H1 (cell line): ENCODE measurements at regions not wholly inside any gene's neighbourhood (a gene's known extent, or its start where the extent isn't known, plus 50 kb on each side); places are given as distances from the start of the nearest gene placed in this dataset.

Source experiments
- CTCF ChIA-PET: fragments of 300-600 bp; sonication (Branson Sonifier 250); formaldehyde crosslinking; loops from one replicate; lab custom pipeline; 2021; ENCODE audit not compliant: partially characterized antibody; lab: Charles Lee
- POLR2A ChIA-PET: fragments of 300-600 bp; sonication (Branson Sonifier 250); formaldehyde crosslinking; loops from one replicate; lab custom pipeline; 2021; ENCODE audit warnings: inconsistent platforms; ENCODE audit not compliant: partially characterized antibody; lab: Charles Lee
- DNase-seq, 2 experiments: peaks; one replicate each; pipeline versions ENCODE4 v3.0.0 to v3.0.0-alpha.2; 2010 to 2022; ENCODE audit warnings: low spot score in 2 of 2, low read depth in 1 of 2, mixed read lengths in 1 of 2
- FAIRE-seq: peaks from 2 replicates; lab custom pipeline; 2011; peaks lifted over from hg19 to GRCh38; lab: Jason Lieb, UNC
- H2AFZ ChIP-seq: 2 replicates; pipeline ENCODE4 v1.8.1; 2012; ENCODE audit warnings: low read length, inconsistent platforms
- H2AK5ac ChIP-seq: 2 replicates; pipeline ENCODE4 v1.6.1; 2013; ENCODE audit warnings: low read depth, low read length
- H2BK120ac ChIP-seq: replicated peaks from 2 replicates; pipeline ENCODE3; 2013; ENCODE audit warnings: low read depth, low read length, inconsistent platforms
- H2BK12ac ChIP-seq: 2 replicates; pipeline ENCODE4 v1.6.1; 2013; ENCODE audit warnings: low read depth, low read length
- H2BK15ac ChIP-seq: 2 replicates; pipeline ENCODE4 v1.6.1; 2013; ENCODE audit warnings: low read length
- H2BK20ac ChIP-seq: 2 replicates; pipeline ENCODE4 v1.6.1; 2013; ENCODE audit warnings: low read length
- H2BK5ac ChIP-seq: 2 replicates; pipeline ENCODE4 v1.6.1; 2013; ENCODE audit warnings: low read depth, low read length
- H3K14ac ChIP-seq: 2 replicates; pipeline ENCODE4 v1.6.1; 2013; ENCODE audit warnings: inconsistent platforms; ENCODE audit not compliant: insufficient read length
- H3K18ac ChIP-seq: 2 replicates; pipeline ENCODE4 v1.6.1; 2013; ENCODE audit warnings: low read length; ENCODE audit errors: extremely low read depth
- H3K23ac ChIP-seq: 2 replicates; pipeline ENCODE4 v1.6.1; 2013; ENCODE audit warnings: inconsistent platforms; ENCODE audit not compliant: insufficient read length
- H3K23me2 ChIP-seq: 2 replicates; pipeline ENCODE4 v1.6.1; 2013; ENCODE audit warnings: low read depth, low read length
- H3K27ac ChIP-seq: 2 replicates; pipeline ENCODE4 v1.6.1; 2011; ENCODE audit warnings: low read depth, low read length, inconsistent platforms
- H3K27me3 ChIP-seq, 4 experiments: replicated peaks in 1 of 4; 1 replicate in 1 of 4; 2 replicates in 3 of 4; pipeline versions ENCODE4 v1.6.1 to v1.8.1; 2011 to 2013; ENCODE audit warnings: low read length in 3 of 4, mild to moderate bottlenecking in 3 of 4, inconsistent platforms in 2 of 4, mixed read lengths in 2 of 4, moderate library complexity in 1 of 4; ENCODE audit not compliant: control insufficient read depth in 3 of 4, insufficient read depth in 3 of 4; ENCODE audit errors: extremely low read depth in 1 of 4
- H3K36me3 ChIP-seq, 4 experiments: 2 replicates each; pipeline versions ENCODE4 v1.6.1 to v1.8.1; 2011 to 2013; ENCODE audit warnings: mild to moderate bottlenecking in 4 of 4, low read length in 3 of 4, moderate library complexity in 2 of 4, control low read depth in 1 of 4, inconsistent platforms in 1 of 4; ENCODE audit not compliant: insufficient read depth in 4 of 4, control insufficient read depth in 2 of 4
- H3K4ac ChIP-seq: replicated peaks from 2 replicates; pipeline ENCODE3; 2013; ENCODE audit warnings: low read length, low read depth, mixed read lengths, inconsistent platforms; ENCODE audit not compliant: insufficient read length
- H3K4me1 ChIP-seq, 4 experiments: replicated peaks in 1 of 4; 1 replicate in 1 of 4; 2 replicates in 3 of 4; pipeline versions ENCODE4 v1.6.1 to v1.8.1; 2011 to 2013; ENCODE audit warnings: low read length in 3 of 4, inconsistent platforms in 2 of 4, mixed read lengths in 1 of 4; ENCODE audit not compliant: insufficient read depth in 4 of 4, control insufficient read depth in 3 of 4
- H3K4me2 ChIP-seq, 2 experiments: 2 replicates each; pipeline versions ENCODE4 v1.6.1 to v1.8.1; 2011 to 2013; ENCODE audit warnings: low read depth in 2 of 2, low read length in 2 of 2, control low read depth in 1 of 2, inconsistent platforms in 1 of 2, mild to moderate bottlenecking in 1 of 2; ENCODE audit not compliant: insufficient read depth in 1 of 2
- H3K4me3 ChIP-seq, 4 experiments: fragments of 200-600, 300-600 bp in 1 of 4; sonication (generic), shearing (Covaris generic), sonication (Bioruptor Twin) in 1 of 4; 2 replicates each; pipeline versions ENCODE4 v1.5.1 to v1.8.1; 2011 to 2016; ENCODE audit warnings: low read length in 4 of 4, low read depth in 3 of 4, control low read depth in 2 of 4, inconsistent platforms in 2 of 4, mild to moderate bottlenecking in 2 of 4, mixed read lengths in 1 of 4, moderate library complexity in 1 of 4; ENCODE audit not compliant: insufficient read depth in 2 of 4; ENCODE audit errors: extremely low read depth in 1 of 4
- H3K56ac ChIP-seq: replicated peaks from 2 replicates; pipeline ENCODE3; 2013; ENCODE audit warnings: low read depth, mild to moderate bottlenecking, mixed read lengths, low read length, inconsistent platforms; ENCODE audit not compliant: insufficient read length
- H3K79me1 ChIP-seq: 2 replicates; pipeline ENCODE4 v1.6.1; 2013; ENCODE audit warnings: low read depth, low read length, control low read depth
- H3K79me2 ChIP-seq, 2 experiments: 2 replicates each; pipeline versions ENCODE4 v1.6.1 to v1.8.1; 2012 to 2013; ENCODE audit warnings: low read length in 2 of 2, mild to moderate bottlenecking in 2 of 2, inconsistent platforms in 1 of 2; ENCODE audit not compliant: insufficient read depth in 2 of 2, control insufficient read depth in 1 of 2
- H3K9ac ChIP-seq, 4 experiments: replicated peaks in 1 of 4; 1 replicate in 1 of 4; 2 replicates in 3 of 4; pipeline versions ENCODE4 v1.6.1 to v1.8.1; 2011 to 2013; ENCODE audit warnings: low read depth in 3 of 4, low read length in 3 of 4, control low read depth in 2 of 4, mild to moderate bottlenecking in 2 of 4, moderate library complexity in 2 of 4, inconsistent platforms in 1 of 4; ENCODE audit errors: extremely low read depth in 1 of 4
- H3K9me3 ChIP-seq, 2 experiments: 2 replicates each; pipeline versions ENCODE4 v1.6.1 to v1.8.1; 2012 to 2013; ENCODE audit warnings: mild to moderate bottlenecking in 2 of 2, moderate library complexity in 2 of 2, control low read depth in 1 of 2, inconsistent platforms in 1 of 2, low read depth in 1 of 2, low read length in 1 of 2, mixed read lengths in 1 of 2; ENCODE audit not compliant: insufficient read depth in 2 of 2
- H4K20me1 ChIP-seq, 2 experiments: replicated peaks in 1 of 2; 2 replicates each; pipeline versions ENCODE3 to v1.8.1; 2011 to 2013; ENCODE audit warnings: inconsistent platforms in 2 of 2, low read length in 2 of 2, mild to moderate bottlenecking in 1 of 2; ENCODE audit not compliant: insufficient read depth in 2 of 2, control insufficient read depth in 1 of 2
- H4K5ac ChIP-seq: 2 replicates; pipeline ENCODE4 v1.6.1; 2013; ENCODE audit warnings: low read length, low read depth, mixed read lengths, inconsistent platforms; ENCODE audit not compliant: insufficient read length
- H4K8ac ChIP-seq: 2 replicates; pipeline ENCODE4 v1.8.0; 2013; ENCODE audit warnings: mild to moderate bottlenecking, moderate library complexity, low read length, inconsistent platforms; ENCODE audit not compliant: insufficient read depth; ENCODE audit errors: extremely low read depth
- H4K91ac ChIP-seq: replicated peaks from 2 replicates; pipeline ENCODE3; 2013; ENCODE audit warnings: low read length, mixed read lengths, inconsistent platforms; ENCODE audit not compliant: insufficient read length
- NANOG ChIP-seq: IDR thresholded peaks from 2 replicates; pipeline ENCODE4 v1.6.1; 2011; ENCODE audit warnings: low read length, low read depth, mild to moderate bottlenecking, inconsistent platforms; ENCODE audit not compliant: insufficient read depth, poor library complexity, severe bottlenecking
- SIRT6 ChIP-seq: IDR thresholded peaks from one replicate; pipeline ENCODE4 v1.7.1; 2012; ENCODE audit warnings: low read length, inconsistent platforms
- TAF7 ChIP-seq: optimal IDR thresholded peaks from 2 replicates; pipeline ENCODE3; 2011; ENCODE audit warnings: low read depth, mild to moderate bottlenecking, inconsistent platforms, low read length, moderate library complexity, borderline replicate concordance
- WGBS, 2 experiments: shearing (Covaris generic) in 1 of 2; methylation state at CpG; one replicate each; pipeline versions ENCODE4 v1.1.6 to v1.1.7; 2013 to 2015; ENCODE audit warnings: low lambda C conversion rate in 2 of 2, mixed read lengths in 2 of 2, inconsistent platforms in 1 of 2, low coverage in 1 of 2, missing lambda C conversion rate in 1 of 2; ENCODE audit not compliant: insufficient replicate concordance in 2 of 2, insufficient coverage in 1 of 2, insufficient read length in 1 of 2; ENCODE audit errors: extremely low coverage in 1 of 2, missing lambda C conversion rate in 1 of 2; 5-methylcytosine and 5-hydroxymethylcytosine counted together

GRCh38 chr10:78653555-78653954 lies 415.2 kb upstream of the ZMIZ1 start:
- Histone ChIP-seq H3K4me1 (no peaks in the 10 kb centered on the region), H3K23ac (no peak overlapping the region), H2BK120ac (no peak overlapping the region), H4K8ac (no peak overlapping the region), H4K20me1 (no peaks in the 10 kb centered on the region), H4K5ac (no peak overlapping the region), H3K4me3 (no peak overlapping the region), H3K14ac (no peak overlapping the region), H3K9me3 (no peaks in the 10 kb centered on the region), H3K18ac (no peak overlapping the region), H2BK20ac (no peak overlapping the region), H3K36me3 (no peaks in the 10 kb centered on the region), H2AFZ (no peak overlapping the region), H4K91ac (no peak overlapping the region), H3K27me3 (no peaks in the 10 kb centered on the region), H2BK12ac (no peak overlapping the region), H2BK15ac (no peak overlapping the region), H3K9ac (no peak overlapping the region), H3K27ac (no peak overlapping the region), H2AK5ac (no peak overlapping the region), H2BK5ac (no peak overlapping the region), H3K79me2 (no peaks in the 10 kb centered on the region), H3K79me1 (no peaks in the 10 kb centered on the region), H3K4me2 (no peak overlapping the region), H3K56ac (no peak overlapping the region), H3K23me2 (no peaks in the 10 kb centered on the region), H3K4ac (no peak overlapping the region)
- 94% methylated on average over 2 of the region's 2 CpGs; no CpG with 5 or more reads in 1 of the 2 experiments for WGBS, 2 experiments
- TF ChIP-seq NANOG (no peak), TAF7 (no peak), SIRT6 (no peak)
- DNase-seq (no peak), FAIRE-seq (no peak)
- POLR2A ChIA-PET: no interaction called here
- CTCF ChIA-PET: interaction anchor here (2.4 kb wide), 1 partner anchor 11 kb away, joined by 10 read pairs; no protein-coding TSS in a partner anchor
